HG03175 (cell line): ENCODE measurements at regions not wholly inside any gene's neighbourhood (a gene's known extent, or its start where the extent isn't known, plus 50 kb on each side); places are given as distances from the start of the nearest gene placed in this dataset.

Source experiments
- ATAC-seq: cut with Tn5 transposase; IDR thresholded peaks from one replicate; pipeline ENCODE4 v1.9.1; 2021; ENCODE audit warnings: mild to moderate bottlenecking, moderate library complexity; ENCODE audit not compliant: unreplicated experiment

GRCh38 chr6:155523821-155524651, 68.4 kb upstream of the NOX3 start:
- no peak for ATAC-seq

DNA sequence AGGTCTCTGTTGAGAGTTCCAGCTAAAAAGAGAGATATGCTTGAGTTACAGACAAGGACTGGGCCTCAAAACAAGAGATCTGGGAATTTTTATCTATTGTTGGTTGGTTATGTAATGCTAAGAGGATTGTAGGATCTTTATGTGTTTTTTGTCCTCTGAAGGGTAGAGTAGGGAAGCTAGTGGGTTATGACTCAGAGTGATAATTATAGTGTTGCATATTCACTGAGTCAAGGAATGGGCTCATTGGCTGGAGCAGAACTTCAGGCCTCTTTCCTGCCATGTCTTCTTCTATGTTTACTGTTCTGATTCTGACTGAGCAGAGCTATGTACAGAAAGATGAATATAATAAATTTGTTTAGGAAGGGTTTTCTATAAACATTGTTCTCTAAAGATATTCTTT, 66.1 kb upstream of the NOX3 start:
- ATAC-seq: no peak

- no peak for ATAC-seq
Observed at GRCh38 chr6:155520078-155520477, 64.4 kb upstream of the NOX3 start.

DNA sequence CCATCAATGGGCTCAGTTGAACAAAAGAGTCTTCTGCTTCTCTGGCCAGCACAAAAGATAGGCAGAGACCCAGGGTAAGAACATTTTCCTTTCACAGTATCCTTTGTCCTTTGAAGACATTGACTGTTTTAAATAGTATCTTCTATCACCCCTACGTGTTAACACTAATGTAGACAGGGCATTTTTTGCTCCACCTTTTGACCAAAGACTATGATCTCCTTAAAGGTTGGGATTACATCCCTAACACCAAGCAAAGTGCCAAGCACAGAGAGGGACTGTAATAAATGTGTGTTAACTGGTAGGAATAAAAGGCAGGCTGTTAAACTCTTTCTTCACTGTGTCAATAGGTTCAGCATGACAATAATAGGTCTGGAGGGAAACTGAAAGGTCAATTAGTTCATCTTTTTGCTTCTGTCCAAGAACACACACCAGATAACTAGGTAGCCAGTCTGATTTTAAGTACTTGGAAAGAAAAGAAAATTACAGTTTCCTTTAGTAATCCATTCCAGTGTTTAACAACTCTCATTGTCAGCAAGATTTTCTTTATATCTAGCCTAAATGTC, 63.6 kb upstream of the NOX3 start:
- ATAC-seq: no peak

GRCh38 chr6:155517294-155517693, 61.7 kb upstream of the NOX3 start:
- no peak for ATAC-seq

DNA sequence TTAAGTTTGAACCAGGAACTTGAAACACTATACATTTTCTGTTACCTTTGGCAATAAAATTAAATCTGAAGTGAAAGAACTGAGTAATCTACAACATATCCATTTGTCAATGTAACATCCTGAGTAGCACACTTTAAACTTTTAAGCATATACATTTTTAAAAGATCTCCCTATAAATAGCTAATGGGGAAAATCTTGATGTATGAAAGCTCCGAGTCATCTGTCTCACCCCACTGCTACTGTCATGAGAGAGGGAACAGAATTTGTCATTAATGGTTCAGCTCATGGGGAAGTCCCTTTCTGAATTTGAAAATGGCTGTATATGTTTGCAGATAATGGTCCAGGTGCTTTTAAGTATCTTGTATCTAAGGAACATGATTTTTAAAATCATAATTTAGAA, 55.2 kb upstream of the NOX3 start:
- ATAC-seq: no peak

- ATAC-seq: no peak
Observed at GRCh38 chr6:155509743-155510475, 54.3 kb upstream of the NOX3 start.

DNA sequence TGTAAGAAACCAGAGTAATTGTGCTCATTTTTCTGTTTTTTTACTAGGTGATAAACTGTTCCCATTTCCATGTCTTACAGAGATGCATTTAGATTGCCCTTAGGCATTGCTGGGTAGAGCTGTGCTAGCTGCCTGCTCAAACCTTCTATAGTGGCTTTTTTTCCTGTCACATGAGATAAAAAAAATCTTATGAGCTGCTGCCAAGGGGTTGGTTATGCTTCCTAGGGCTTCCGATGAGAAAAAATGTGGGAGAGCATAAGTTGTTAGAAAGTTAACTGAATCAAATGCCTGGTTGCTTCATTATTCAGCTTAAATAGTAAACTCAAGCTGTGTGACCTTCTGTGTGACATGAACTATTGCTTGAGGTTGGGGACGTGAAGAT, 50.0 kb upstream of the NOX3 start:
- ATAC-seq: no peak
